Cardiac fibroblast (primary cell): ENCODE measurements at regions not wholly inside any gene's neighbourhood (a gene's known extent, or its start where the extent isn't known, plus 50 kb on each side); places are given as distances from the start of the nearest gene placed in this dataset.
"Not testable (repeated sequence)": the region's sequence is repeated elsewhere in the genome, so short reads cannot be mapped to it uniquely, and the experiment has no call there.

ENCODE experiments used
- DNase-seq, 2 donors: peaks; one replicate each; pipeline versions ENCODE4 v3.0.0 to v3.0.0-alpha.2; 2010; ENCODE audit warnings: low read depth in 2 of 2
- H3K4me3 ChIP-seq, 2 donors: replicated peaks in 1 of 2; 1 replicate in 1 of 2; 2 replicates in 1 of 2; pipeline ENCODE4 v1.5.1; 2011; ENCODE audit warnings: low read depth in 2 of 2, low read length in 2 of 2, mild to moderate bottlenecking in 2 of 2, moderate library complexity in 1 of 2
- CTCF ChIP-seq: IDR thresholded peaks from one replicate; pipeline ENCODE4 v1.5.1; 2011; ENCODE audit warnings: low read depth, mild to moderate bottlenecking, low read length, inconsistent platforms

- H3K4me3 ChIP-seq, result no peak overlapping the region
- DNase-seq, result no peak
- TF ChIP-seq CTCF, result no peak
Observed at GRCh38 chr9:129556491-129557191, 64.3 kb downstream of the C9orf50 start.

GRCh38 chr9:129555512-129556215, 65.2 kb downstream of the C9orf50 start:
- no peak overlapping the region for H3K4me3 ChIP-seq
- no peak for TF ChIP-seq CTCF
- peak in 1 of 2 donors; percentile 59 for DNase-seq

- no peak for TF ChIP-seq CTCF
- DNase-seq, result peak in 1 of 2 donors; percentile 51
Observed at GRCh38 chr9:129554649-129555048, 66.3 kb downstream of the C9orf50 start.

GRCh38 chr9:129553277-129553676, 67.6 kb downstream of the C9orf50 start:
- no peak overlapping the region for H3K4me3 ChIP-seq
- no peak for TF ChIP-seq CTCF
- DNase-seq, result no peak

More at GRCh38 chr9:129554649-129555048, 66.3 kb downstream of the C9orf50 start:
- no peak overlapping the region for H3K4me3 ChIP-seq

GRCh38 chr9:129552064-129552463, 68.8 kb downstream of the C9orf50 start:
- H3K4me3 ChIP-seq, result no peak overlapping the region
- peak in 1 of 2 donors; percentile 48 for DNase-seq
- no peak for TF ChIP-seq CTCF

- TF ChIP-seq CTCF, result no peak
- no peak for DNase-seq
Observed at GRCh38 chr9:129551393-129551973, 69.4 kb downstream of the C9orf50 start.

GRCh38 chr9:129550977-129551376, 69.9 kb downstream of the C9orf50 start:
- DNase-seq, H3K4me3 ChIP-seq: not testable (repeated sequence)

More at GRCh38 chr9:129551393-129551973, 69.4 kb downstream of the C9orf50 start:
- H3K4me3 ChIP-seq, result no peak overlapping the region
